ENCODE measurements at regions not wholly inside any gene's neighbourhood (a gene's known extent, or its start where the extent isn't known, plus 50 kb on each side); places are given as distances from the start of the nearest gene placed in this dataset.

DNA sequence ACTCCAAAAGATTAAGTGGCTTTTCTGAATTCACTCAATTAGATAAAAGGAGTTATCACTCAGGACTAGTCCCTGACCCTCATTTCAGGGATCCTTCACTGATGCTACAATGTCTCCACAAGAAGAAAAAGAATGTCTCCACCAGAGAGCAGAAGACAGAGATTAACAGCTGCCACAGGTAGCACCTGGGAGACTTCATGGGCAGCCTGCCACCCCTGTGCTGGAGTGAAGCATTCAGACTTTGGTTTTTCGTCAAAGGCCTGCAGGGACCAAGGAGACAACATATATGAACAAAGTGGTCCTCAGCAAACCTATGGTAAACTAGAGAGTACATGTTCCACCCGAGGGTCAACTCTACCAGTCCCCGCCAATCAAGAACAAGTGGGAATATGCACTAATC is 197.0 kb upstream of the ACVR2A start:
- DNase-seq = no peak

DNA sequence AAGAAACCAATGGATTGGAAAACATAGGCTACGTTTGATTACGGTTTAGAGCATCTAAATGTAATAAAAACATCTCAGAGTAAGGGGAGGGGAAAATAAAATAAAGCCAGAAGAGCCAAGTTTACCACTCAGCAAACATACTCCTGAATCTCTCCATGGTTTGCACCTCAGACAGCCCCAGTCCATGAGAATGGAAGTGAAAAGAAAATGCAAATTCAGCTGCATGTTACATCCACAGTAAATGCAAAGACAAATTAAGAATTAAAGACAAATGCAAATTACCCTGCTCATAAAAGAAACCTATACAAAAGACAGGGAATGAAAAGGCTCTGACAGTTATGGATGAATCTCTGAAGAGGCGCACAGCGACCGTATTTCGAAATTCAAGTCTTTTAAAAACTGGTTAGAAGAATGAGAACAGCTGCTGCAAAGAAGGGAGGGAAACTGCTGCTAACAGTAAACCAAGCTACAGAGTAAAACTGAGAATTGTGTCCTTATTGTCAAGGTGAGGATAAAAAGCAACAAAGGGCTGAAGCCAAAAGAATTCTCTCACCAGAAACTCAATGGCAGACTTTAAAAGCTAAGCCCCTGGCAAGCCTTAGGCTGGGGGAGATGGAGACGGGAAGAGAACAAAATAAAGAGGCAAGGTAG is 197.9 kb upstream of the ACVR2A start:
- no peak for DNase-seq

DNA sequence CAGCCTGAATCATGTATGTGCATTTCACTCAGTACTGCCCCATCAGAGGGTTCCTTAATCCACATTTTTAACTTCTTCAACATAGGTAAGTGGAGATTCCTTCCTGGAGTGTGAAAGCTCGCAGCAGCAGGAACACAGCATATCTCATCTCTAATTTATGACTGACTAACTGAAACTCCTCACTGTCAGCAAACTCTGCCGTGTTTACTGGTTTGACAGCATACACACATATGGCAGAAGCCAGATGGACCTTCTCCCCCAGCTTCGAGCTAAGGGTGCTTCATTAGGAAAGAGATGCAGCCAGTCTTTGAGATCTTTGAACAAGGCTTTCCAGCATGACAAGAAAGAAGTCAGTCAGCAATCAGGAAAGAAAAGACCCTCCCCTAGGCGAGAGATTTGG is 200.3 kb upstream of the ACVR2A start:
- no peak for DNase-seq

DNA sequence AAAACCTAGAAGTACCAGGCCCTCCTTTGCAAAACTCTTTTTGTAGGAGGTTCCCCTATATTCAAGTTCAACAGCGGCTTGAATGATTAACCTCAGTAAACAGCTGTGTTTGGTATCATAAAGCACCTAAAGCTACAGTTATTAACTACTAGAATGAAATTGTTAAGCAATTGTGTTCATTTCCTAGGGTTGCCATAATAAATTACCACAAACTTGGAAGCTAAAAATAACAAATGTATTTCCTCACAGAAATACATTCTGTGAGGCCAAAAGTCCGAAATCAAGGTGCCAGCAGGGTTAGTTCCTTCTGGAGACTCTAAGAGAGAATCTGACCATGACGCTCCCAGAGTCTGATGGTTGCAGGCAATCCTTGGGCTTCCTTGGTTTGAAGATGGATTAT is 202.1 kb upstream of the ACVR2A start:
- DNase-seq = no peak

DNA sequence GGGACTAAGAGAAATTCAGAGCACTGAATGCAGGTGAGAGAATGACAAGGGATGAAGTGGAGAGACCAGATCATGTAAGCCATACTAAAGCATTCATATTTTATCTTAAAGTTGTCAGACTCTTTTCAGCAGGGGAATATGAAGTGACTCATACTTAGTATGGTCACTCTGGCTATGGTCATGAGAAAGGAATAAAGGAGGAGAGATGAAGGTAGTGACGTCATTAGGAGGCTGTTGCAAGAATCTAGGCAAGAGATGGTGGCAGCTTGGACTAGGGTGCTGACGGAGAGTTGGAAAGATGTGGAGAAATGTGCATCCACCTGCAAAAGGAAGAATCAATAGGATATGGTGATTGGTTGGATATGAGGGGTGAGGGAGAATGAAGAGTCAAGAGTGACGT is 203.2 kb upstream of the ACVR2A start:
- no peak for DNase-seq

DNA sequence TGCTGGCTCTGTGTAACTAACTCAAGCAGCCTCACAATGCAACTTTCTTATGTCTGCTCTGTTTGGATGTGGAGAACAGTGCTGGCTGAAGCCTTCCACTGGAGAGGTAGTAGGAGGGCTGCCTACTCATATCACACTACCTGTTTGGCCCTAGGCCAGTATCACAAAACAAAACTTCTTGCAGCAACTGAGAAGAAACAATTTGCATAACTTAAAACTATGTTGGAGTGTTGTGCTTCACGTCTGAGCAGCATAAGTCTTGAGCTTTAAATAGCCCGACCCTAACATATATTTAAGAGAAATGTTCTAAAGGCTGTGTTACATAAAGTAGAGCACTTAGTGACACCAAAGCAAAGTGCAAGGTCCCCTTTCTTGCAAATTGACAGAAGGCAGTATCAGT is 204.9 kb upstream of the ACVR2A start:
- DNase-seq = no peak

DNA sequence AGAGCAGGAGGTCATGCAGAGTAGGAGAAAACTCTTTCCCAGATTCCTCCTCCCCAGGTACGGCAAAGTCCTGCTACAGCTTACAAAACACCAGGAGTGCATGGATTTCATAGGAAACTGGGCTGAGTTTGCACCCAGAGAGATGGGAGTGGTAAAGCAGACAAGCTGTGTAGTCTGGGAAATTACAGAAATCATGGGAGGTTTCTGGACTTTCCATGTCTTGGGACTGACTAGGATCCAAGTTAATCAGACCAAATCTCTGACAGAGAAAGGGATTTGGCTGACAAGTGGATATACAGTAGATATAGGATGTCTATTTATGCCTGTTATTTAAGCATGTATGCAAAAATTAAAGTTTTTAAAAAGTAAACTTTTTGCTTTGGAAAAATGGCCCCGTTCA is 205.4 kb upstream of the ACVR2A start:
- no peak for DNase-seq

DNA sequence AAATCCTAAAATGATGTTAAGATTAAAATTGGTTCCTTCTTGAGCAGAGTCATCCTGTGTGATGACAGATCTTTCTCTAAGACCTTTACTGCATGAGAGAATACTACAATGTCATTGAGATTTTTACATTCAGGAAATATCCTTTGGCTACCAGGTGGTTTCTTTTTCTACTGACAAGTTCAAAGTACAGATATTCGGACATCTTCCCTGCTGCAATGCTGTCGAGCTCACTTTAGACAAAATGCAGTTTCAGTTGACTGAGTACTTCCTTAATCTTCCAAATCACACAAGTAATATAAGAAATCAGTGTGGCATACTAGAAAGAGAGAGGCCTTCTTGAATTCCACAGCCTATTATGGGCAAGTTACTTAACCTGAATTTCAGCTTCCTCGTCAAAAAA is 207.9 kb upstream of the ACVR2A start:
- no peak for DNase-seq

DNA sequence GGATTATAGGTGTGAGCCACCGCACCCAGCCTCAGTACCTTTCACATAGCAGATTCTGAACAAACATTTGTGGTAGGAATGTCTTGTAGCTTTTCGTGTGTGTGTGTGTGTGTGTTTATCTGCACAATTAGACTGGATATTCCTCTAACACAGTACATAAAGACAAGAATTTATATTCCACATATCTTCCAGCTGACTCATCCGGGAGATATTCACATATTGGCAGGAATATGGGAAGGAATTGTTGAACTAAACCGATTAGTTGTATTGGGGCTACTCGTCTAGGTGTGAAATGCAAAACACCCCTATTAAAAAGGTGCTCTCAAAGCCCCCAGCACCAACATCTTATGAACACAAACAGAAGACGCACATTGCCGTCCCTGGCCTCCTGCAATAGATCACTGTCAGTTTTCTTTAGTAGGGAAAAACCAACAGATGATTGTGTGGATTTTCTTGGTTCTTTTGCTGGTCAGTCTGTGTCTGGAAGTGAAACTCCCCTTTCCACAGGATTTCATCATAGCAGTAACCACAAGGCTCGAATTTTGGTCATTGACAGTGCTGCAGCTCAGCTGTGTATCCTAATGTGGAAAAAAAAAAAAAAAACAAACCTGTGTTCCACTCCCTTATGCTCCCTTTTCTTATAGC is 208.5 kb upstream of the ACVR2A start:
- DNase-seq = no peak

DNA sequence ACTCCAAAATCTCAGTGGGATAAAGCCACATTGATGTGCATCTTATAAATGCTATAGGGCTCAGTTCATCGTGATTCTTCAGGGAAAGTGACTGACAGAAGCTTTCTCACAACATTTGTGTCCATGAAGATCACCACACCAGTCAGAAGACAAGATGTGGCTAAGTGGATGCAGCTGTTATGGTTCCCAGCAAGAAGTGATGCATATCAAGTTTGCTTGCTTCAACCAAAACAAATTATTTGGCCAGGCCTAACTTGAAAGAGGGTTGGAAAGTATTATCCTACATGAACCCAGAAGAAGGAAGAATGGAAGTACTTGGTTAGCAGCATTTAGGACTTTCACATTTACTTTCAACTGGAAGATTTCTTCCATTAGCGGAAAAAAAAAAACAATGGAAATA is 210.0 kb upstream of the ACVR2A start:
- DNase-seq = no peak

DNA sequence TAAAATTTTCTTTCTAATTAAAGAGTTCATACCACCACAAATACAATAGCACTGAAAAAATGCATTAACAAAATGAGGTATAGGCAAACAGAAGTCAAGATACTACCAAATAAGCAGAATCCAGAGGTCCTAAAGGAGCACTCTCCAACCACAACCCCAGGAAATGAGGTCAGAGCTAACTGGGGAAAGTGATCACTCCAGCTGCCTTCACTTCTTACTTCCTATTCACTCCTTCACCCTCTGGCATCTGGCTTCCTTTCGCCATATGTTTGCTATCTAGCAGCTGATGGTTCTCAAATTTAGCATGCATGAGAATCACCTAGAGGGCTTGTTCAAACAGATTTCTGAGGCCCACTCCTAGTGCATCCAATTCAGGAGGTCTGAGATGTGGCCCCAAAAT is 212.6 kb upstream of the ACVR2A start:
- peak; percentile 3 for DNase-seq

DNA sequence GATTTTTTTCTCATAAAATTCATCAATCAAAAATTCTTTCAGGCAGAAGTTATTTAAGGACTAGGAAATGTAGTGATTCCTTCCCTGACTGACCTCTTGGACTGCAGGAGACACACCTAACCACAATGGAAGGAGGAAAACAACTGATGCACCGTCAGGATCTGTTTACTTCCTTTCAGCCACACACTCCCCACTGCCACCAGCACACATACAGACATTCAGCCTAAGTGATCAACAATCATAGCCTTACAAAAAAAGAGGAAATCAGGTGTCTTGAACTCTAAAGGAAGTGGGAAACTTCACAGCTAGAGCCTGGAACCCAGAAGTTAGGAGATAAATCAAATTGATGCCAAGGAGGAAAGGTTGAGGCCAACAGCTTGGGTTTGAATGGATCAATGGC is 213.5 kb upstream of the ACVR2A start:
- no peak for DNase-seq

DNA sequence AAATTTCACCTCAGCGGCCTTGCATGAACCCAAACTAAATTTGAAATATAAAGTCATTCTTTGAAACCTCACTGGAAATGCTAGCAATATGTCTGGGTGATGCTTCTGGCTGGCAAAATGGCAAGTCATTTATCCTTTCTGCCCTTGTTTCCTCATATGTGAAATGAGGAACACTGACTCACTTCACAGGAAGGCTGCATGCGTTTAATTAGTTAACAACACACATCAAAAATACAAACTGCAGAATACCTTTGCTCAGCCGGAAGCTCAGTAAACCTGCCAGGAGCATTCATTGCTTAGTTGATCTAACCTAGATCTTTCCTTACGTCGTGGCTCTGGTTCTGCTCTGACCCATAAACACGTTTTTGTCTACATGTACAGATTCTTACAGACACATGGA is 214.2 kb upstream of the ACVR2A start:
- DNase-seq = peak; percentile 26

DNA sequence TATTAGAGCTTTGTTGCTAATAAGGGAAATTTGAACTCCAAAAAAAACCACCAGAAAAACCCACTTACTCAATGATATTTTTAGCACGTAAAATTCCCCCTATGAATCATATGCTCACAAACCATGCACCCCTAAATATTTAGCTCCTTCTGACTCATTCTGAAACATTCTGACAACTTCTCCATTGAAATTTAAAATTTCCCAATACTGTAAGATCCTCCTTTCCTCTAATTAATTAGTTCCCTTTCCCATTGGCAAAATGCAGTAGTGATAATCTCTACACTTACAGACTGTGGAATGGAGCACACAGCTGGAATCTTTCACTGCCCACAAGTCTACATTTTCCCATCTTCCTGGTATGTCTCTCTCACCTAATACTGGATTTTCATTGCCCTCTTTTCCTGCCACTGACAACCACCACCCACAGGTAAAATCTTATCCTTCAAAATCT is 215.8 kb upstream of the ACVR2A start:
- DNase-seq = no peak

DNA sequence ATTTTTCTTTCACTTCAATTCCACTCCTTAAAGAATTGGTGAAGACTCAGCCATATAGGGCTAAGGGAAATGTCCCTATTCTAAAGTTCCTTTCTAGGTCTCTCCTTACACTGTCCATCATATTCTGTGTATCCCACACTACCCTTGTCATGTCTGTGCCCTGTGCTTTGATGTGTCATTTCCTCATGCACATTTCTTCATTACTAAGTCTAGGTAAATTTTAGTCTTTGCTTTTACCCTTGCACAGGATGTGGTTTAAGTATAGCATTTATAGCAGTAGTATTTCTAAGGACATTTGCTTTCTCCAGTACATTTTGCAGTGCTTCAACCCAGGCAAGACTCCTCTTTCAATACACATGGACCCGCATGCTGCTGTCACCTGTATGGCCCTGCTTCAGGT is 221.5 kb upstream of the ACVR2A start:
- DNase-seq = no peak

DNA sequence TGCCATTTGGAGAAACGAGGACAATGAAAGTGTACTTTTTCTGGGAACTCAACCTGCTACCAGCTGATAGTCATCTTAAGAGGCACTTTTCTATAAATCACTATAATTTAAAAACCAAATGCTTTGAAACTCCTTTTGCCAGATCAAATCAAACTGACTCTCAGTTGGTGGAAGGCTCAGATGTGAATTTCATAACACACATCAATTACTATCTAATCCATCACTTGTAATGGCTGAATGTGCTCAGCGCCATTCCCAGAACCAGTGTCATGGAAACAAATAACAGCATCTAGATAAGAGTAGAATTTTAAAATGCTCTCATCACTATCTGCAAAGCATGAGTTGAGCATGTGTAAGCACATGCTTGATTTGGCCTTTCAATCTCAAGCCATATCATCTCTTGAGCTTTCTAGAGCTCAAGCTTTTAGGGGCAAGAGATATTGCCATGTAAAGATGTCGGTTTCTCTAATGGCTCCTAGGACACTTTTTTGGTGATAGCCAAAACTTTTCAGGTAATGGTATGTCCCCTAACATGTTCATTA is 223.1 kb upstream of the ACVR2A start:
- DNase-seq = no peak

DNA sequence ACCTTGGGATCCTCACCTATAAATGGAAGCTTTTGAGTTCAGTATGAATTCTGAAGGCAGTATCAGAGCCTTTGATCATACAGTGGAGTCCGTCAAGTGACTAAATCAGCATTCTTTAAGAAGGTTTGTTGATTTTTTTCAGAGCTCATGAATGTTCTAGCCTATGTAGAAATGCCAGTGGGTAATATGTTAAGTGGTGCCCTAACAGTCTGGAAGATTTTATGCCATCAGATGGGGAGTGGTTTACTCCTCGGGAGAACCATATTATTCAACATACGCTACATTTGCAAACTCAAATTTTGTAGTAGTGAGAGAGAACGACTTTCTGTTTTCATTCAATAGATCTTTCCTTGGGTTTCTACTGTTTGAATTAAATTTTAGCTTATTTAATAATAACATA is 225.0 kb upstream of the ACVR2A start:
- DNase-seq = no peak

DNA sequence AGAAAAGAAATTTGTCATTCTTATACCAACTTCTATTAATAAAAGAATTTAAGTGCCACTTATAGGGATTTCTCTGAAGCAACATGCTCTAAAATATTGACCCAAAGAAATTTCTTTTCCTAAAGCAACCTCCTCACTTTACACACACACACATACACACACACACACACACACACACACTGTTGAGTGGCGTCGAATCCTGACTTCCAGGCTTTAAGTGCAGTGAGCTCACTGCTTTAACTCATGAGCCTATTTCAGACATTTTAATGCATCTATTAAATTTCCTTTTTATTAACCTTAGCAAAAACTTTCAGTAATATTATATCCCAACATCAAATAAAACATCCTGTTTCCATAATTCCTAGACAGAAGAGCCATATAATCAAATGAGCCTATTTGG is 229.1 kb upstream of the ACVR2A start:
- DNase-seq = no peak

DNA sequence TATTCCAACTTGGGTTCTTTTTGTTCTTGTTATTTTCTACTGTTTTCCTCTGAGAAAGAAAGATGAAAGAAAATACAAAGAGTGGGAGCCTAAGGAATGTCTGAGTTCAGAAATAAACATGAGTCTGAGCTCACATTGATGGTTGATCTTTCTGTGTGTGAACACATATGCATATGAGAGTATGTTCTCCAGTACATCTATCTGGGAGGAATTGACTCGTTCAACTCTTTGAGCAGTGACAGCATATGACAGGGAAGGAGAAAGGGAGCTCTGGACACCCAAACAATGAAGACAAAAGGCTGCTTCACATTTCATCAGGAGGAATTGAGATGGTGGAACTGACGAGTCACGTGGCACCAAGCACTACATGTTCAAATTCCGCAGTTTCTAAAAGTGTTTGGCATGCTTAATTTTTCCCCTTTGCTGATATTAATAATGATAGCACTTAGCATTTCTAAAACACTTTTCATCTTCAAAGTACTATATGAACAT is 229.8 kb upstream of the ACVR2A start:
- no peak for DNase-seq

DNA sequence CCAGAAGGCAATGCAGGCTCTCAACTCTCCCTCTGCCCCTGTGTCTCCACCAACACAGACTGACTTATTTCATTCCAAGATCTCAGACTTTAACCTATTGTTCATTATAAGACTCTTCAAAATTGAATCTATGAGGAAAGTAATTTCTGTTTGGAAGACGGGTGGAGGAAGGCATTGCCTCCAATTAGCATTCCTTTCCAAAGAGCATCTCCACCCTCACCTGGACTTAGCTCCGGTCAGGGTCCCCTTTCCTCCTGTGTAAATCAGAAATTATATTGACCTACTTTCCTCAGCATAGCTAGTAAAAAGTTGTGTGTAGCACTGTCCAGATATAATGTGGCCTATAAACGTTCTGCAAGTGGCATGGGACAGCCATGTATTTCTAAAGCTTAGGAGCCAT is 230.4 kb upstream of the ACVR2A start:
- DNase-seq = no peak

DNA sequence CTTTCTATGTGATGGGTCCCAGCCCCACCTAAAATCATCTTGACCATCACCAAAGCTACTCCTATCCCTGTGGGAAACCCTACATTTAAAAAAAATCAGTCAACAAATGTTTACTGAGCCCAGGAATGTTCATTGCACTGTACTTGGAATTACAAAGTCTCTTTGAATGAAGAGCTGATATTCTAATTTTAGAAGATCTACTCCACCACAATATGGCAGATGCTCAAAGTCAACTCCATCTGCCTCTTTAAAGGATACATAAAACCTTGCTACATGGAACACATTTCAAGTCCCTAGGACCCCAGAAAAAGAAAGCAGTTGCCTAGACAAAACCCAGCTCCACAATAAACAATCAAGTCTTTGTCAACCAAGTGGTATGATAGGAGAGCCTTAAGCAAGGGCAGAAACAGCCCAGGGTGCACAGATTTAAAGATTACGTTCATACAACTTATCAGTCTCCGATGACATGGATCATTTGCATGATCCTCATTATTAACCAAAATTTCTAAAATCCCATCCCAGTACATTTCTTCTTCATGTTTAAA is 234.3 kb upstream of the ACVR2A start:
- DNase-seq = no peak

DNA sequence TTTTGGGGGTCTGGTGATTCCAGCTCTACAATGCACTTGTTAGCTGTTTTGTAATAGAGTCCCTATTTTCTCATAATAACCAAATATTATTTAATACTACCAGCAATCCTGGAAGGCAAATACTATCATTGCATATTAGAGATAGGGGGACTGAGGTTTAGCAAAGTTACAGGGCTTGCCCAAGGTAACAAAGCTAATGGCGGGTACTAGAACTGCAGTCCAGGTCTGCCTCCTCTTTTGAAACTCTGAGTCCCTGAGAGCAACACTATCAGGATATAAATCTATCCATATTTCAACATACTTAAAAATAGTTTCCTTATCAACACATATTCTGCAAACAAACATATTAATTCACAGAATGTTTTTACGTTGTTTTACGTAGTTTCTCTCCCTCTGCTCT is 235.5 kb upstream of the ACVR2A start:
- DNase-seq = no peak

DNA sequence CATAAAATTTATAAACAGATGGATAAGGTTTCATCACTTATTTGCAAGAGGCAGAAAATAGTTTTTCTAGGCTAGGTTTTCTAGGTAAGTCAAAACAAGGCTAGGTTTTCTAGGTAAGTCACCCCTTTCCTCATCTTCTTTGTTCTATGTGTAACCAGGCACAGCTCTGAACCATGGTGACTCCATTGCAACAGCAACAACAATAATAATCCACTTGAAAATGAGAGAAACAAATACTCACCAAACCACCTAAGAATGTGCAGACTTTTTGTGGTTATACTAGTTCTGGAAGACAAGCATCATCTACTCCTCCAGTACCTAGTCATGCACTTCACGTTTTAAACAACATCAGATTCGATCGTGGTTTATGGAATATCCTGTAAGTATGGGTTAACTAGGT is 237.4 kb upstream of the ACVR2A start:
- DNase-seq = no peak

DNA sequence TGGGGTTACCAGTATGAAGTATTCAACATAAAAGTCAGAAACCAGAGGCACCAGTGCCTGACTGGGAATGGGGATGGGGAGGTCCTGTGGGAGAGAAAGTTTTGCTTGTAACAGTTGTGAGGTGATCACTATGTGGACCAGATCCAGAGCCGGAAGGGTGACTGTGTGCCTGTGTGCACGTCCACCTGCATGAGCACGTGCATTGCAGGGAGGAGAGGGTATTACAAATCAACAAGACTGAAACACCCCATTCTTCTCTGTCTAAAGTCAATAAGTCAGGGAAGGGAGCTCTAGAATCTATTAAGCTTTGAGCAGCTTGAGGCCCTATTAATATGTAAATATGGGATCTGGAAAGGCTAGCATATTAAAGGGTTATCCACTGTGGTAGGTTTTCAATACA is 241.0 kb upstream of the ACVR2A start:
- DNase-seq = no peak

All from hematopoietic multipotent progenitor cell treated with erythropoietin and hydrocortisone succinate and interleukin-3 and kit ligand, for 6 days (in vitro differentiated cells).